HK-2 (cell line): ENCODE measurements at regions not wholly inside any gene's neighbourhood (a gene's known extent, or its start where the extent isn't known, plus 50 kb on each side); places are given as distances from the start of the nearest gene placed in this dataset.

Source experiments
- DNase-seq: peaks from one replicate; pipeline ENCODE4 v3.0.0-alpha.2; 2018; ENCODE audit not compliant: unreplicated experiment

GRCh38 chr2:13010283-13010682 lies 293.5 kb downstream of the TRIB2 start:
- DNase-seq, result no peak

GRCh38 chr2:13014783-13015182 lies 298.0 kb downstream of the TRIB2 start:
- DNase-seq, result no peak

GRCh38 chr2:13015532-13016320 lies 299.0 kb downstream of the TRIB2 start:
- DNase-seq, result no peak

GRCh38 chr2:13018490-13018889 lies 301.8 kb downstream of the TRIB2 start:
- no peak for DNase-seq

- no peak for DNase-seq
These were observed 303.0 kb downstream of the TRIB2 start for GRCh38 chr2:13019781-13020180.

- no peak for DNase-seq
These were observed 303.7 kb downstream of the TRIB2 start for GRCh38 chr2:13020469-13020868.

- no peak for DNase-seq
These were observed 304.8 kb downstream of the TRIB2 start for GRCh38 chr2:13021470-13021957.

- DNase-seq, result no peak
These were observed 313.9 kb downstream of the TRIB2 start for GRCh38 chr2:13030606-13031005.

GRCh38 chr2:13034861-13035260 lies 318.1 kb downstream of the TRIB2 start:
- no peak for DNase-seq

- no peak for DNase-seq
These were observed 319.1 kb downstream of the TRIB2 start for GRCh38 chr2:13035866-13036265.

GRCh38 chr2:13040043-13040442 lies 323.3 kb downstream of the TRIB2 start:
- DNase-seq, result no peak

- DNase-seq, result no peak
These were observed 329.9 kb downstream of the TRIB2 start for GRCh38 chr2:13046557-13047165.

GRCh38 chr2:13050764-13051163 lies 334.0 kb downstream of the TRIB2 start:
- DNase-seq, result no peak

GRCh38 chr2:13052547-13052946 lies 335.8 kb downstream of the TRIB2 start:
- DNase-seq, result no peak

- DNase-seq, result no peak
These were observed 339.6 kb downstream of the TRIB2 start for GRCh38 chr2:13056259-13056843.

- no peak for DNase-seq
These were observed 340.9 kb downstream of the TRIB2 start for GRCh38 chr2:13057671-13058070.

GRCh38 chr2:13066676-13067075 lies 349.9 kb downstream of the TRIB2 start:
- DNase-seq, result no peak

- no peak for DNase-seq
These were observed 350.8 kb downstream of the TRIB2 start for GRCh38 chr2:13067508-13067907.

- no peak for DNase-seq
These were observed 373.2 kb downstream of the TRIB2 start for GRCh38 chr2:13089971-13090370.

GRCh38 chr2:13091455-13091854 lies 374.7 kb downstream of the TRIB2 start:
- DNase-seq, result no peak

GRCh38 chr2:13091861-13092378 lies 375.2 kb downstream of the TRIB2 start:
- DNase-seq, result no peak

GRCh38 chr2:13093416-13093991 lies 376.8 kb downstream of the TRIB2 start:
- no peak for DNase-seq
